HuH-7 (cell line): ENCODE measurements at regions not wholly inside any gene's neighbourhood (a gene's known extent, or its start where the extent isn't known, plus 50 kb on each side); places are given as distances from the start of the nearest gene placed in this dataset.
A peak's percentile ranks its signal among the peaks of the same experiment; 100 is the strongest.

Source experiments
- DNase-seq: peaks from one replicate; pipeline ENCODE4 v3.0.0; 2011; ENCODE audit warnings: low spot score

DNA sequence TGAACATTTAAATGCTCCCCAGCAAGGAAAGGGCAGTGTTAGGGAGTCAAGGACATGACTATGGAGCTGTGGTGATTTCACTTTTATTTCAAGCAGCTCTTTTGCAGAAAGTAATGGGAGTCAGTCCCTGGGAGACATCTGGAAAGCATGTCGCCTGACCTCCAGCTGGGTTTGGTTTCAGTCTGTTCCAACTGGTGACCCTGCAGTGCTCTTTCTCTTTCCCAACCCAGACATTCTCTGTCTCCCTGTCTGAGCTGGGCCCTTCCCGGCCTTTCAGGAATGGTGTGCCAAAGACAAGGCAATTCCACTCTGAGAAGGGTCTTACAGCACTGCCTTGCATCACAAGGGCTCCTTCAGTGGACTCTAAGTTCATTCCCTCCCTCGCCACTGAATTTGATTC, 323.2 kb downstream of the OSR1 start:
- no peak for DNase-seq

DNA sequence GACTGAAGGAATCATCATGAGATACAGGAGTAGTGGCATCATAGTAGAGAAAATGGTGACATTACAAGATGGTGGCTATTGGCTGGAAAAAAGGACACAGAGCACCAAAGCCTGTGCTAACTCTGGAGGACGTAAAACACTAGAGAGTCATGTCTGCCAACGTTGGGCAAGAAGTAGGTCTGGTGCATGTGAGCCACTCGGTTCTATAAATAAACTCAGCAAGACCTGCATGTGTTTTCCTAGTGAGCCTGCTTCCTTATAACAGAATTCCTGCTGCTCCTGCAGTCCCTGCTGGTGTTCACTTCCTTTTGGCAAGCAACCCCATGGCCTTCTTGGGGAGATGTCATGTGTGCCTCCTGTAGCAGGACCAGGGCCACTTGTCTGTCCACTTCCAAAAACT, 325.2 kb downstream of the OSR1 start:
- DNase-seq = no peak

DNA sequence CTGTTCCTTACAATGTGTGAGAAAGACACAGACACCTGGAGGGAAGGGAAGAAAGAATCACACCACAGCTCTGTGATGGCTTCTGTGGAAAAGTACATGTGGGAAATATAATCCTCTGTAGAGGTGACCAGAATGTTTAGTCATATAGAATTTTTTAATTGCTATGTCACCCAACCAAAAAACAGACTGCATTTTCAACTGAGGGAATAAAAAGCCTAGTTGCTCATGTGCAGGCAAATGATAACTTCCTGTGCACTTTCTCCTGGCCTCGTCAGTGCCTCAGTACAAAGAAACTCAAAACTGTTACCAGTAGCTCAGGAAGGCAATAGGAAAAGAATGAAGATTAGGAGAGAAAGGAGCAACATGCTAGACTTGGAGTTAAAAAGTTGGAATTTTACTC, 326.8 kb downstream of the OSR1 start:
- DNase-seq = no peak

DNA sequence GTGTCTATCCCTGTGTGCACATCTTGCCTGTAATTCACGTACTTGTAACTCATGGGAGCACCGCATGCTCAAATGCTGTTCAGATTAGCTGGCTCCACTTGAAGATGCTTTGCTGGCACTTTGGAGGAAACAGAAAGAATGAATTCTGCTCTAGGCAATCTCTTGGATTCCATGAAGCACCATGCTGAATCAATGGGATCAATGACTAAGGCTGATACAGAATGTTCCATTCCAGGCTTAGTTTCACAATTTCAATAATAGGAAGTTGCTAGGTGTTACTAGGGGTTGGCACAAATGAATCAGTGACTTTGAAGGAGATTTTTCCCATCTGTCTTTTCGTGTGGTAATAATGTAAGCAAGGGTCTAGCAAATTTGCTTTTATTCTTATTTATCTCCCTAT, 328.8 kb downstream of the OSR1 start:
- DNase-seq = no peak

DNA sequence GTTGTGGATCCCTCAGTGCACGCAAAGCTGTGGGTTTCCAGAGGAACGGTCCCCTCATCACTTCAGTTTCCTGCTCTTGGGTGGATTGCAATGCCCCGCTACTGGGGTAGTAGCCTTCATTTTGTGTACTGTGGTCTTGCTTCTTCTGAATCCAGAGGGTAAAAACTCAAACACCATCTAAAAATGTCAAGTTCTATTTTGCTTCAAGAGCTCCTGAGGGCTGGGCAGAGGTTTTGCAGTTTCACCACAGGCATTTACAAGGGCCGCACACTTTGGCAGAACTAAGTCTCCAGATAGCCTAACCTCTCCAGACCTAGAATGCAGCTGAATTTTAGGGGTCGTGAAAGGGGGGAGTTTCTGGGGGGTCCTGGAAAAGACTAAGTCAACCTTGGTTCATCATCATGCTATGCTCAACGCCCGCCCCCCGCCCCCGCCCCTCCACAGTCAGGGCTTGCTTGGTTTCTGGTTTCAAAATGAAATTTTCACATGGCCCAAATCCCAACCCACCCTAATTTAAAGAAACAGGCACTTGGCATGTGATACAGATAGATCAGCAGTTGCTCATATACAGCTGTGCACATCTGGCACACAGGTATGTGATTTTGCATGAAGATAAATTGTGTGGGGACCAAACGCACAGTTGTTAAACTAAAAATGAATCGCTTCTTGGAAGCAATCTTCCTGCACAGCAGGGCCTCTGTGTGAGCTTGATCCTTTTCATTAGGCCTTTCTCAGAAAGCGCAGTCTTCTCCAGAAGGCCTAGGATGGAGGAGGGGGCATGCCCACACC, 329.6 kb downstream of the OSR1 start:
- DNase-seq = no peak

DNA sequence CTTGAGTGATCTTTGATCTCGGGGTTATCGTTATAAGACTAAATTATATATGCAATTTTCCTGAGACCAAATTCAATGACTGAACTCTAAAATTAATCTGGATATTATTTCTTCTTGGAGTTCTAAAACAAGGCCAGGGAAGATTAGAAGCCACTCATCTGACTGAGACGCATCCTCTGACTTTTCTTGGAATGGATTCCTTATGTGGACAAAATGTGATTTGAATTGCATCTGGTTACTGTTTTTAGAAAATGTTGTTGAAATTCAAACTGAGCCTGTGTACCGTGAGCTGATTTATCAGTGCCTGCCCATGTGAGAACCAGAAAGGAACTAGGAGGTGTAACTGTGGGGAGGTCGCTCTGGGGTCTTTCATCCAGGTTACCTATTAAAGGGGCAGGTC, 330.8 kb downstream of the OSR1 start:
- DNase-seq = no peak

DNA sequence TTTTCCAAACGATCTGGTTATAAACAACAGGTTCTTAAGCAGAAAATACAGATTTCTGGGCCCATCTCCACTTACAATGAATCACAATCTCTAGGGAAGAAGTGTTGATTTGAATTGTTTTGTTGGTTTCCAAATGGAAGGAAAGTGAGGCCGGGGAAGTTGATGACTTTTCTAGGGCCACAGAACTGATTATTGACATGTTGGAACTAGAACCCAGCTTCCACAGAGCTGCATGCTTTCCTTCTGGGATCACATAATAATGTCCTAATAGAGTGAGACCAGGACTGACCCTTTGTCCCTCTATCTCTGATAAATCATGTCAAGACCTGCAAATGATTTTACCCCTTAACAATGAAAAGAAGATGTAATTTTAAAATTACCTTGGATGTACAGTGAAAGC, 332.2 kb downstream of the OSR1 start:
- no peak for DNase-seq

DNA sequence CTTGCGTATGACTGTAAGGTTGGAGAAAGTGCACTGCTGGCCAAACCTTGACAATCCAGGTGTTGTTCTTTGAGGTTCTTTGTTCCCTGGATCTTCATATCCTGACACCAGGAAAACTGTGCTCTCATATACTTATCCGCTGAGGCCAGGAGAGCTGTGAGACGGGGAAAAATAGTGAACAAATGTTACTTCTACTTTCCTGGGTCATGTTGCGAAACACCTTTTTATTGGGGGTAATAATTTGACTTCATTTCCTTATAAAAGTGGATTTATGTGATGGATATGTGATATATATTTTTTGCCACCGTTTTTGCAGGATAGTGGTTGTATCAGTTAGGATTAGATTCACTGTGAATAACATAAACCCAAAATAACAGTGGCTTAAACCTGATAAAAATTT, 336.1 kb downstream of the OSR1 start:
- DNase-seq = no peak

DNA sequence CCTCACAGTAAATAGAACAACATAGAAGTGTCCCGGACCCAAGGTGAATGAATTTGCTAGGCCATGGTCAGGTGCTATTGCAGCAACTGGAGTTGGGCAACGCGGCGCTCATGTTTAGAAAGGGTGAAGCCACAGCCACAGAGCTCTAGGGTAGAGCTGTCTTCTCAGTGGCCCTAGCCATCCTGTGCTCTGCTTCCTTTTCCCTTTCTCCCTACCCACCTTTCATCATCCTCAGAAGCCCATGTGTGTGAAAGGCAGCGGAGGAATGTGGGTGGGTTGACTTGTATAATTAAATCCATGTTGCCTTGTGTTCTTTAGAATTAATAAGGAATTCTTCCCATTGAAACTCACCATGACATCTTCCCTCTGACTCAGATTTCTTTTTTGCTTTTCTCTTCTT, 336.7 kb downstream of the OSR1 start:
- peak; percentile 20 for DNase-seq

DNA sequence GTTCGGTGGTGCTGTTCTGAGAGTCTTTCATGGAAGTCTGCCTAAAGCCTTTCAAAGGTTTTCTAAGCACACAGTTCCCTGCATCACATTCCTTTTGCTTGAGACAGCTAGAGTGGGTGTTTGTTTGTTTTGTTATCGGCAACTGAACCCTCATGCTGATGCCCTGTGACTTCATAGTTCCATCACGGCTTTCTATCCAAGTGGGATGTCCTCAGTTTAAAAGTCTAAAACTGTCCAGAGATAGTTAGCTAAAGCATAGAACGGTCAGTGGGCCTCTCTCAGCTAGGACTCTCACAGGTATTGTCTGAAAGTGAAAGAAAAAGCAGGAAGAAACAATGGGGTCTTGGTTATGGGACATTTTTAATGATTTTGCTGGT, 337.3 kb downstream of the OSR1 start:
- DNase-seq = peak; percentile 12

DNA sequence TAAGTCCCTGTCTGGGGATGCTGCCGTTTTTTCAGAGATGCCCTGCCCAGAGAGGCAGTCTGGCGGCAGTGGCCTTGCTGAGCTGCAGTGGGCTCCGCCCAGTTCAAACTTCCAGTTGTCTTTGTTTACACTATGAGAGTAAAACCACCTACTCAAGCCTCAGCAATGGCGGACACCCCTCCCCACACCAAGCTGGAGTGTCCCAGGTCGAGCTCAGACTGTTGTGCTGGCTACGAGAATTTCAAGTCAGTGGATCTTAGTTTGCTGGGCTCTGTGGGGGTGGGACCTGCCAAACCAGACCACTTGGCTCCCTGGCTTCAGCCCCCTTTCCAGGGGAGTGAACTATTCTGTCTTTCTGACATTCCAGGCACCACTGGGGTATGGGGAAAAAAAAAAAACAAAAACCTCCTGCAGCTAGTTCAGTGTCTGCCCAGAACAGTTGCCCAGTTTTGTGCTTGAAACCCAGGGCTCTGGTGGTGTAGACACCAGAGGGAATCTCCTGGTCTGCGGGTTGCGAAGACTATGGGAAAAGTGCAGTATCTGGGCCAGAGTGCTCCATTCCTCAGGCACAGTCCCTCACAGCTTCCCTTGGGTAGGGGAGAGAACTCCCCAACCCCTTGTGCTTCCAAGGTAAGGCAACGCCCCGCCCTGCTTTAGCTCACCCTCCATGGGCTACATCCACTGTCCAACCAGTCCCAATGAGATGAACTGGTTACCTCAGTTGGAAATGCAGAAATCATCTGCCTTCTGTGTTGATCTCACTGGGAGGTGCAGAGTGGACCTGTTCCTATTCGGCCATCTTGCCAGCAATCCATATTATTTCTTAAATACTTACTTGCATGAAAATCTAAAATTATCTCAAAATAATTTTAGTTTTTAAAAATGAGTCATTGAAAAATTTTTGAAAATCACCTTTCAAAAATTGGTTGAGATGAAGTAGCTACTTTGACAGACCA, 338.0 kb downstream of the OSR1 start:
- no peak for DNase-seq

DNA sequence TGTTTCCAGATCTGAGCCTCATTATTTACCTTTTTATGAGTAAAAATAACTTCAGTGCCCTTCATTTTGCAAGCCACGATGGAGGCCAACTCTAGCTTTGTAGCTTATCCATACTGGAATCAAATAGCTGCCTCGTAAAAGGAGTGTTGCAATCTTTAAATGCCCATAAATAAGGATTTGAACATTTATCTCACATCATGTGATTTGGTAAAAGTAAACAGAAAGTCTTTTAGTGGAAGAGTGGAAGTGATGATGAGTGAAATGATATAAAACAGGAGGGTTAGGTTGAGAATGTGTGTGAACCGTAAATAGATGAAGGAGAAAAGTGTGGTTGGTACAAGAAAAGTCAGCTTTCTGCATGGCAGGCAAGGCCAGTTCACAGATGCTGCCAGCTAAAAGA, 348.9 kb downstream of the OSR1 start:
- peak; percentile 6 for DNase-seq

DNA sequence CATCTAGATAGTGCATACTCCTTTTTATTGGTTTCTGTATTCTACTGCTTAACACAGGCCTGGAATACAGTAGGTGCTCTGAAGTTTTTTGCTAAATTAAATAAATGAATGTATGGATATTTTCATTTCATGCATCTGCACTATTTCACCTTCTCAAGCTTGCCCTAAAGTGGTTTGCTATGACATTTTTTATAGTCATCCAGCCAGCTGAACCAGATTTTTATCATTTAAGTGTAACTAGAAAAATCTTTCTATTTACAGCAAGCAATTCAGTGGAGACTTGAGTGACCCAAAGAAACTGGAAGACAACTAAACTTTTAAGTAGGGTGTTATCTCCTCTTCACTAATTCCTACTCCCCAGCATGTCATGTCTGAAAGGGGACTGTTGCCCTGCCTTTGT, 354.9 kb downstream of the OSR1 start:
- DNase-seq = no peak

DNA sequence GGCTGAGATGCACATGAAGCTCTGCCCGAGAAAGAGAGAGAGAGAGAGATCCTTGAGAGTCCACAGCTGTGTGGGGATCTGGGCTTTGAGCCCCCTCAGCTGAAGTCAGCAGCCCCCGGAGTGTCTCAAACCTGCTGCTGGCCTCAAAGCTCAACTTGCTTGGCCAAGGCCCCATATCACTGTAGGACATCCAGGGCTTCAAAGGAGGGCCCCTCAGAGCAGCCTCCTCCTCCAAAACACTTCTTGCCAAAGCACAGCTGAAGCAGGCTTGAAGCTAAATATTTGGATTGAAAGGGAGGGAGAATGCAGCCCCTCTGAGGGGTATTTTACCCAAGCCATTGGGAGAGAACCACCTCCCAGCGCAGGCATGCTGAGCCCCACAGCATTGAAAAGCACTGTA, 357.6 kb downstream of the OSR1 start:
- DNase-seq = no peak

DNA sequence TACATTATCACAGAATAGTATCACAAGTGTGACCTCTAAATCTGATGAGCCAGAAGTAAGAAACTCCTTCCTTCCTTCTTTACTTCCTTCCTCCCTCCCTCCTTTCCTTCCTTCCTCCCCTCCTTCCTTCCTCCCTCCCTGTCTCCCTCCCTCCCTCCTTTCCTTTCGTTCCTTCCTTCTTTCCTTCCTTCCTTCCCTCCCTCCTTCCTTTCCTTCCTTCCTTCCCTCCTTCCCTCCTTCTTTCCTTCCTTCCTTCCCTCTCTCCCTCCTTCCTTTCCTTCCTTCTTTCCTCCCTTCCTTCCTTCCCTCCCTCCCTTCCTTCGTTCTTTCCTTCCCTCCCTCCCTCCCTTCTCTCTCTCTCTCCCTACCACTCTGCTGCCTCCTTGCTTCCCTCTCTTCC, 359.2 kb downstream of the OSR1 start:
- DNase-seq = no peak

DNA sequence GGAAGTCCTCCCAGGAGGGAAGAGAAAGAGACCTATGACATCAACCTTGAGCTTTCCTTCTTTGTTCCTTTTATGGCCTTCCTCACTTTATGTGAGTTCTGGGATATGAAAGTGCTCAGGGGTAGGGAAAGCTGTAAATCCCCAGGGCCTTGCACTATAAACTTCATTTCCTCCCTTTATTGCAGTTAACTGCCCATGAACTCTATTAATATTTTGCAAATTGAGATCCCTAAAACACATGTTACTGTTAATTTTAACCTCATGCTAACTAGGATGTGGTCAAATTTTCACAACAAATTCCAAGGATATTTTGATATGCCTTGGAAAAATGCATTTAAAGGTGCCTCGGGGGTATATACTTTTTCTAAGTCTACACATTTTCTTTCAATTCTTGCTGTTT, 359.9 kb downstream of the OSR1 start:
- no peak for DNase-seq

DNA sequence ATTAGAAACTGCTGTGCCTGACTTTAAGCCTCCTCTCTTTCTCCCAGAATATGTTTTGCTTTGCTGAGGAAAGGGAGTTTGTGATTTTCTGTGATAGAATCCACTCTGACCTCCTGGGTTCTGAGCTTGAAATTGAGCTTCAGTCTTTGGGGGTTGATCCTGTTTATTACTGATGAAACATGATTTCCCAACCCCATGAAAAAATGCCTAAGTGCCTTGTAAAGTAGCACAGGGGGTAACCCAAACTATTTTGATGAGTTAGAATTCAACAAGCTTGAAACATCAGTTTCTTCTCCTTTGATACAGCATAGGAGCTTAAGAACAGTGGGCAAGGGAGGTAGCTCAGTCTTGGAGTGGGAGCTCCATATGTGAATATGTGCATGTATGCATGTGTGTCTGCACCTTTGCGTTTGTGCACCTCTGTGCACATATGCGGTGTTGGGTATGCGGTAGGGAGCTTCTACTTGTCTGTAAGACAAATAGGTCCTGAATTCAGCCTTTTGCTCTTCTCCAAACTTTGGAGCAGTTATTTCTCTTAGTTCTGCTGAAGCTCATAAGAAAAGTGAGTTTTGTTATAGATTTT, 364.6 kb downstream of the OSR1 start:
- no peak for DNase-seq

DNA sequence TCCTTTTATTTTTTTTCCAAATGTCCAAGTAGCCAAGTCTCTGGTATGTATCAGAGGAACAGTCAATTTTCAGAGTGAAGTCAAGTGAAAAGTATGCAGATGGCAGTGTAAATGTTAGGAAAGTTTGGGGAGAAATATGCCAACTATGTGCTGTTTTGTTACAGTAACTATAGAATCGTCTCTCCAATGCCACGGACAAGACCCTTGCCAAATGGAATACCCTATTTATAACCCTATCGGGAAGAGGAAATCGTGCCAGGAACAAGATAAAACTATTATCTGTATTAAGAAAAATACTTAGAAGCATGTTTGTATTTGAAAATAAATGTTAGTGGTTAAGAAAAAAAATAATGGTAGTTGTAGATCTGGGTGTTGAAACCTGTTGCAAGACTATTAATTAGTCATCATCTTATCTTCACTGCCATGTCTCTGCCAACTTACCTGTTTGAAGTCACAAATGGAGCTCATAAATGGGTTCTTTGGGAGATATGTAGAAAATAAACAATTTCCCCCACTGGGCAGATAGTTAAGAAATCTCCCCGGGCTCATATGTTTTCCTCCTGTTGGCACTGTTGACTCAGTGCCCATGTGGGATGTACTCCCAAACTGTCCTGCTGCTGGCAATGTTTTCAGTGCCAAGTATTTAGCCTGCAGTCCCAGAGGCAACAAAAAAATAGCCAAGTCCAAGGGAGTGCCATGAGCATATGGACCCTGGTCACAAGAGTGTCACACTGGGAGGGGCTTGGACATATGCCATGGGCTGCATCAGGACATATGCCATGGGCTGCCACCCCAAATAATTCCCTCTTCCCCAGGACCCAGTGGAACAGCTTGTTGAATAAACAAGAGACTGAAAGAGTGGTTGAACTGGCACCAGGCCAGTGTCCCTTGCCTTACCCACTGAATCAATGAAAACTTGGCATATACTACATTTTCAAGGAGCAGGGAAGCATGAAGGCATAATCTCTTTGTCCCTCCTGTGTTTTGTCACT, 366.9 kb downstream of the OSR1 start:
- no peak for DNase-seq

DNA sequence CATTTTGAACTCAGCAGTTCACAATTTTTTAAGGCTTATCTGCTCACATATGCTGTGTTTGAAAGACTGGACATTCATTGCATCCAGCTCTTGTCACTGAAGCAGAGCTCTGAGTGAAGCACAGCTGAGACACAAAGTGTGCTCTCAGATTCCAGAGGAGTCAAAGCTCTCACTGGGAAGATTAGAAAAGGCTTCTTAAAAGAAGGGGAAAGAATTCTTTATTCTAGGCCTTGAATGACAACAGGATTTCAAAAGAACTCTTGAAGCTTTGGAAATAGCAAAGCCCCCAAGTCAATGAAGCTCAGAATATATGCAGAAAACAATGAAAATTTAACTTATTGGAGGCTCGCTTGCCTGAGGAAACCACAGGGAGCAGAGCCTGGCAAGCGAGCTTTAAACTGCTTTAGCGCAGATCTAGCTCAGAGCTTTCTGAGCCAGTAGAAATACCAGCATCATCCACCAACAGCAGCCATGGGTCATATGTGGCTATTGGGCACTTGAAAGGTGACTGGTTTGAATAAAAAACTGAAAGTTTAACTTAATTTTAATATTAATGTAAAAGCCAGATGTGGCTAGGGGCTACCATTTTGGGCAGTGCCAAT, 369.7 kb downstream of the OSR1 start:
- DNase-seq = no peak

DNA sequence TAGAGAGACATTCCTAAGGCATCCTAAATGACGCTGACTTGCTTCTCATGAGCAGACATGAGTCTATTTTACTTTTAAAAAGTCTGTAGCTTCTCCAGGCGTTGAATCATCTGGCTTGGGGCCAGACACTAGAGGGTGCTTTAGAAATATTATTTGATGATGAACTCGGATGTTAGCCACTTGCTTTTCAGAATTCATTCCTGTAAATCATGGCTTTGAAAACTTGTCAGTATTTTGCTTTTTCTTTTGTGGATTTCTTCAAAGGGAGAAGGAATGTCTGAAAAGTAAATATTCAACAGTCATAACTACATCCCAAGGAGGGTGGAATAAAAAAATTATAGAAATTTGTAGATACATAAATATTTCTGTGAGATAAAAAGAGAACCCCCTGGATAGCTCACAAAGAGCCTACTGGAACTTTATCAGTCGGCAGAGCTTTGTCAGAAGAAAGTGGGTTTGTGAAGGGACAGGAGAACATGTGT, 370.8 kb downstream of the OSR1 start:
- no peak for DNase-seq

DNA sequence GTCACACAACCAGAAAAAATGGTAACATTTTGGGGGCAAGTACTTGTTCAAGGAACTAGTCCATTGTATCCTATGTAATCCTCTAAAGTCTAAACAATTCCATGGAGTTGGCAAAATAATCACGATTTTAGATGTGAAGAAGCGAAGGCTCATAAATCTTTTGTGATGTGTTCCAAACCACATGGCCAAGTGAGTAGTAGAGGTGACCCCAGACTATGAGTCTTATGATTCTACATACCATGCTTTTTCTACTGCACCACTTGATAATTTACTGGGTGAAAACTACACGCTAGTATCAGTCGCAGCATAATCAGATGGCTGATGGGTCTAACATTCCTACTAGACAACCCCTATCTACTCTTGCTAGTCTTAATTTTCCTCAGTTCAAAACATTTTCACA, 371.4 kb downstream of the OSR1 start:
- DNase-seq = no peak
